Dermis microvascular lymphatic vessel endothelial cell (primary cell): ENCODE measurements at regions not wholly inside any gene's neighbourhood (a gene's known extent, or its start where the extent isn't known, plus 50 kb on each side); places are given as distances from the start of the nearest gene placed in this dataset.
A peak's percentile ranks its signal among the peaks of the same experiment; 100 is the strongest.
"Not testable (repeated sequence)": the region's sequence is repeated elsewhere in the genome, so short reads cannot be mapped to it uniquely, and the experiment has no call there.

Experiments used
- DNase-seq, 2 donors: peaks; one replicate each; pipeline versions ENCODE4 v3.0.0 to v3.0.0-alpha.2; 2010; ENCODE audit warnings: low read depth in 2 of 2

DNA sequence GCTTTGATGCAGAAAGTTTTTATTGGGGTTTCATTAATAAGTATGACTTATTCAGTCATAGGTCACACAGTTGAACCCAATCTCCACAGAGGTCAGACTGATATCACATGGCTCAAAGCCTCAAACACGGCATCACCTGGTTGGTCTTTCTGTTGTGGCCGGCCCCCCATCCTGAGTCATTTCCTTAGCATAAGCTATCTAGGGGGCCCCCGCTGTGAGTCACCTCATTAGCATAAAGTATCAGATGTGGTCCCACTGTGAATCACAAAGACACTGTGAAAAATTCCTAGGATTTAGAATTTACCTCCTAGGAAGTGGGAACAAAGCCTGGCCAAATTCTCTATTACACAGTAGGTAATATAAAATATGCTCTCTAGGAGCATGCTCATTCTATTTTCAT, 502.2 kb downstream of the PYDC2 start:
- DNase-seq: peak in 1 of 2 donors; percentile 52

DNA sequence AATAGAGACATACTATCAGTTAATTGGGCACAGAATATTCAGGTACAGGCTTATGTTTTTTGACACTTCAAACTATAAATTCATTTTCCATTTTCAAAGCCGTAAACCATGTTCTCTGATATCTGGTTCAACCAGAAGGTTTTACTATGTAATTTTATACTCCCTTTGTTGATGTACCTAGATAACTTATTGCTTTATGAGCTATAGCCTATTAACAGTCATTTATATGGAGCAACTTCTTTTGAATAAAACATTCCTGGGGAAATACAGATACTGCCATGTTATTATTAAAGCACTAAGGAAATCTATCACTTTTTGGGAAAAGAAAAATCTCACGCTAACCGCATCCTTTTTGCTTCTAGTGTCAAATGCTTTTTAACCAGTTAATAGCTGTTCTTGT, 505.6 kb downstream of the PYDC2 start:
- DNase-seq: no peak

DNA sequence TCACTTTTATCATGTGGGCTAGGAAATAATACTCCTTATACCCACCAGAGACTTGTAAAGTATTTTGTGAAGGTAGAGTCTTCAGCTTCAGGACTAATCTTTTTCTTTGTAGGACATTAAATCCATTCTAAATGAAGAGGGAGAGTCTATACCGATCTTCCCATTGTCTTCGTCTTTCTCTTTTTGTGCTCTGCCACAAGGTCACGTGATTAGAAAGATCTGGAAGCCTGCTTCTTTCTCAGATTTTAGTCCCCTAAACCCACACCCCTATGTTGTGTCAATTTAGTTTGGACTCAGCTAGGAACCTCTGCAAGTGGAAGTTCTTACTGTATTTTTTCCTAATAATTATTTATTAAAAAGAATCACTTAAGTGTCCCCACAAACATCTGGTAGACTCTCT, 507.3 kb downstream of the PYDC2 start:
- no peak for DNase-seq

- no peak for DNase-seq
Observed at GRCh38 chr3:191972714-191973398, 511.9 kb downstream of the PYDC2 start.

GRCh38 chr3:191973820-191974219, 512.9 kb downstream of the PYDC2 start:
- DNase-seq: no peak

DNA sequence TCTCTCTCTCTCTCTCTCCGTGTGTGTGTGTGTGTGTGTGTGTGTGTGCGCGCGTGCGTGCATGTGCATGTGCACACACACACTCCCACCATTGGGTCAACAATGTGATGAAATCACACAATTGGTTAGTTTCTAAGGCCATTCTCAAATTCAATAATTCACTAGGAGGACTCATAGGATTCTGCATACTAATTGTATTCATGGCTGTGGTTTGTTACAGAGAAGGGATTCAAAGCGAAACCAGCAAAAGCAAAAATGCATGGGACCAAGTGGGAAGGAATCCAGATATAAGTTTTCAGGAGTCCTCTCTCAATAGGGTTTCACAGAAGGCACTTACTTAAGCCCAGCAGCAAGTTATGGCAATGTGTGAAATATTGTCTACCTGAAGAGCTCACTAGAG, 515.0 kb downstream of the PYDC2 start:
- no peak for DNase-seq

DNA sequence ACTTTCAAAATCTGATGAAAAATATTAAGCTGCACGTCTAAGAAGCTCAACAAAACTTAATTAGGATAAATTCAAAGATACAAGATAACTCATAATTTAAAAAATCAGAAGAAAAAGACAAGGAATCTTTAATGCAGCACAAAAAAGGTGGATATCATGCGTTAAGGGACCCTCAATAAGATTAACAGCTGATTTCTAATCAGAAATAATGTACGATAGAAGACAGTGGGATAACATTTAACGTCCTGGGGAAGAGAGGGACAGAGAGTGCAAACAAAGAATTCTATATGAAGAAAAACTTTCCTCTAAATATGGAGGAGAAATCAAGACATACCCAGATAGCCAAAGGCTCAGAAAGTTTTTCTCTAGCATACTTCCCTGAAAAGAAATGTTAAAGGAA, 519.5 kb downstream of the PYDC2 start:
- DNase-seq: no peak

GRCh38 chr3:191982481-191982880, 521.5 kb downstream of the PYDC2 start:
- DNase-seq: peak in 1 of 2 donors; percentile 9

- peak; percentile 42 to 63 for DNase-seq
Observed at GRCh38 chr3:191985691-191986090, 524.7 kb downstream of the PYDC2 start.

DNA sequence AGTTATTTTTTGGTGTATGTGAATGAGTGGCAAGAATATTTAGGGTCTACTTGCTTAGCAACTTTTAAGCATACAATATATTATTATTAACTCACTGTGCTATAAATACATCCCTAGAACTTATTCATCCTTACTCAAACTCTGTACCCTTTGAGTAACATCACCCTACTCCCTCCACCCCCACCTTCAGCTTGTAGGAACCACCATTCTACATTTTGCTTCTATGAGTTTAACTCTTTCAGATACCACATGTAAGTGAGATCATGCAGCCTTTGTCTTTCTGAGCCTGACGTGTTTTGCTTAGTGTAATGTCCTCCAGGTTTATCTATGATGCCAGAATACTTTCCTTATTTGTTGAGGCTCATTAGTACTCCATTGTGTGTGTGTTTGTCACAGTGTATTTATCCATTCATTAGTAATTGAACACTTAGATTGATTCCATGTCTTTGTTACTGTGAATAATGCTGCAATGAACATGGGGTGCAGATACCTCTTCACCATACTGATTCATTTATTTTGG, 526.9 kb downstream of the PYDC2 start:
- no peak for DNase-seq

GRCh38 chr3:191993952-191994351, 533.0 kb downstream of the PYDC2 start:
- DNase-seq: not testable (repeated sequence)

GRCh38 chr3:191997093-191997492, 536.1 kb downstream of the PYDC2 start:
- no peak for DNase-seq

DNA sequence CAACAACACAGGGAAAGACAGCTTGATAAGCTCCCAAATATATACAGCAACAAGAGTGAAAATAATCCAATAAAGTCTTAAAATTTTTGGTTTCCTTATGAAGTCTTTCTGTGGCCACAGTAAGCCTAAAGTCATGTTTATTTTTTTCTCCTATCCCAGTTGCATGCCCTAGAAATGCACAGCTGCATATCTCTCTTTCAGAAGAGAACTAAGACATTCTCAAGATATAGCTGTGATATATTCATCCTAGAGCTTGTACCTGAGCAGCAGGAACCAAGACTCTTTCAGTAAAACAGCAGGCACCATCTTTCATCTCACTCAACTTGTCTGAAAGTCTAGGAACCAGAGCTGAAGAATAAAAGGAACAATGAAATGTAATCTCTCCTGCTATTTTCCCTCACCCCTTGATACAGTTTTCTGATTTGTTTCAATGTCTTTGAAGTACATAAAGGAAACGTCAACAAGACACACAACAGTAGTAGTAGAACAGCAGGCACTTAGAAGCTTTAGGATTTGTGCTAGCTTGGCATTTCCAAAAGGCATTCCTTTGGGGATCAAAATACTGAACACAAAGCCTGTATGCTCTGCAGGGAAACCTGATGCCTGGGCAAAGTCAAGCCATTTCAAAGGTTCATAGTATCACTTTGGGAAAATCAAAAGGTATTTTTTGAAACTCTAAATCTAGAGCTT, 536.8 kb downstream of the PYDC2 start:
- DNase-seq: no peak

DNA sequence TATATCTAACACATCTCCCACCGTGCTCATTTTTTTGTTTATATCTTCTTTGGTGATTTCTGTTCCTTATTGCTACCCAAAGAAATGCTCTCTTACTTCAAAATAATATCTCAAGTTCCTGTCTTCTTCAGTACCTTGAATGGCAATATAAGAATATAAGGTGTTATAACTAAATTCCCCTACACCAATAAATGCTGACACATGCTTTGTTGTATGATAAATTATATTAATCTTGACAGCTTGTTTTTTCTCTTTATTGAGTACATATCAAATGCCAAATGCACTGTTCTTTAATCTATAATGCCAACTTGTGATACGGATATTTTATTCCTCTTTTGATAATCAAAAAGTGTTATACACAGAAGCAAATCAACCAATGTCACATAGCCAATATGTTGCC, 540.3 kb downstream of the PYDC2 start:
- no peak for DNase-seq

DNA sequence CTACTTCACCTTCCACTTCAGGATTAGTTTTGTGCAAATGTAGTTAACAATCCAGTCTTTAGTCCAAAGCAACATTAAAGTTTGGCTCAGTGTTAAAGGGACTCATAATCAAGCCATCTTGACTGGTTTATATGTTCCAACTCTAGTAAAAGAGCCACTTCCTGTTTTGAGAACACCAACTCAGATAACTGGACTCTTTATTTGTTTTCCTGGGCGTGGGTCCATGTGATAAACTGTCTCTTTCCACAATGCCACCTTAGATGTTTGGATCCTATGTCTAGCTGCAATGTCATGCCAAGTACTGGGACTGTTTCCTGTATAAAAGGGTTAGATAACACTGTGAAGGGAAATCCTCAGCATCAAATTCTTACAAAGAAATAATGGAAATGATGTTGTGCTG, 545.0 kb downstream of the PYDC2 start:
- peak; percentile 53 to 62 for DNase-seq

GRCh38 chr3:192009903-192010302, 548.9 kb downstream of the PYDC2 start:
- no peak for DNase-seq

DNA sequence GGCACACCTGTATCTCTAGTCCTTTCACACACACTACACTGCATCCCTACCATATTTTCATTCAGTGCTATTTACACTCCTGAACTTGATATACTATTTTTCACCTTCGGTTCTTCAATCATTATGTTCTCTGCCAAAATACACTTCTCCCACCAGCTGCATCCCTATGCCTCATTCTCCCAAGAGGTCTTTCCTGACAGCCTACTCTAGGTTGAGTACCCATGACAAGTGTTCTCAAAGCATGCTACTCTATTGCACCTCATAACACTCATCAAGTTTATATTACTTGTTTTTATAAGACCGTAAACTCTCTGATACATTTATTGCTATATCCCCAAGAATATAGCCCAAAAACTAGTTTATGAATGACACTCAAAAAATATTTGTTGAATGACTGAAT, 549.5 kb downstream of the PYDC2 start:
- DNase-seq: no peak

- DNase-seq: peak in 1 of 2 donors; percentile 40
Observed at GRCh38 chr3:192011137-192011536, 550.2 kb downstream of the PYDC2 start.

DNA sequence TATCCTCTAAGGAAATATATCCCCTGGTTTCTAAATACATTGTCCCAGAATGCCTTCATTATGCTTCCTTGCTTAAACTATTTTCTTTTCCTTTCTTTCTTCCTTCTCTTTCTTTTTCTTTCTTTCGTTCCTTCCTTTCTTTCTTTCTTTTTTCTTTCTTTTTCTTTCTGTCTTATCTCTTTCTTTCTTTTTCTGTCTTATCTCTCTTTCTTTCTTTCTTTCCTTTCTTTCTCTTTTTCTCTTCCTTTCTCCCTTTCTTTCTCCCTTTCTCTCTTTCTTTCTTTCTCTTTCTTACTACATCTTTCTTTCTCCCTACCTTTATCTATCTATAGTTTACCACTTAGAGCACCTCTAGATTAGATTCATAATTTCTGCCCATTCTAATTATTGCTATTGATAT, 552.1 kb downstream of the PYDC2 start:
- DNase-seq: no peak

DNA sequence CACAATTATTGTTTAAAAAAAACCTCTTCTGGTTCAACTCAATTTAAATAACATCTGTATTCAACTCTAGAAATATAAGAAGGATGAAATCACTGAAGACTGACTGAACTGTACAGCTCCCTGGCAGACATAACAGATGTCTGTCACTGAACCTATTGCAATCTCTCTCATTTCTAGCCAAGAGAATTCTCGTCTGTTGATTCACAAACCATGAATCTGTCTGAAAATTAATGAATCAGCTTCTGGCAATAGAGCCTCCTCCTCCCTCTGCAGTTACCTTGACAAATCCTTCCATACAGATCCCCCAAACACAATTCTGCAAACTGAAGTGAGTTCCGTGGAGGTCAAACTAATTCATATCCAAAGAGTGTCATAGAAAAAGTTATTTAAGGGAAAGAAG, 561.4 kb downstream of the PYDC2 start:
- DNase-seq: peak in 1 of 2 donors; percentile 1

GRCh38 chr3:192024751-192025150, 563.8 kb downstream of the PYDC2 start:
- no peak for DNase-seq

GRCh38 chr3:192026661-192027060, 565.7 kb downstream of the PYDC2 start:
- DNase-seq: no peak

DNA sequence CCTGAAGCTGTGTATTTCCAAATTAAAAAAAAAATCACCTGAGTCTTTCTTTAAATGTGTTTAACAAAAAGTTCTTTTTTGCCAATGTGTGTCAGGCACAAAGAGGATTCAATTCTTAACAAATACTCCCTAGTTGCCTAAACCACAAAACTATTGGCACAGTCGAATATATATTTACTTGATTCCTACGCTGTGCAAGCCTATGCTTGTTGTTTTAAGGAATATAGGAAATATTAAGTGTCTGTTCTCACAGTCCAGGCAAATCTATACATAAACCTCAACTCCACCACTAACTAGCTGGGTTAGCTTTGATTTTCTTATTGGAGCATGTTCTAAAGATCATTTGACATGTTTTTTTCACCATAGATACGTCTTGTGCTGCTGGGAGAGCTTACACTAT, 571.0 kb downstream of the PYDC2 start:
- no peak for DNase-seq
